Sigmoid colon (tissue), 4 donors: ENCODE measurements at regions not wholly inside any gene's neighbourhood (a gene's known extent, or its start where the extent isn't known, plus 50 kb on each side); places are given as distances from the start of the nearest gene placed in this dataset.

ENCODE experiments used
- POLR2A ChIP-seq, 2 donors: fragments of 450-650 bp; IDR thresholded peaks; one replicate each; pipeline ENCODE4 v1.6.1; 2016; ENCODE audit warnings: antibody characterized with exemption in 2 of 2, mild to moderate bottlenecking in 2 of 2, moderate library complexity in 2 of 2
- POLR2AphosphoS5 ChIP-seq, 4 donors: sonication (generic); formaldehyde crosslinking; IDR thresholded peaks; one replicate each; pipeline ENCODE4 v1.6.1; 2017; ENCODE audit warnings: antibody characterized with exemption in 4 of 4
- TF ChIP-seq, protein P1 (sequence below), 4 experiments: fragments of 450-650 bp in 3 of 4; fragments of 200-600 bp in 1 of 4; IDR thresholded peaks; one replicate each; pipeline ENCODE4 v1.5.1; 2016 to 2019; ENCODE audit warnings: antibody characterized with exemption in 4 of 4, mild to moderate bottlenecking in 3 of 4, moderate library complexity in 2 of 4

DNA sequence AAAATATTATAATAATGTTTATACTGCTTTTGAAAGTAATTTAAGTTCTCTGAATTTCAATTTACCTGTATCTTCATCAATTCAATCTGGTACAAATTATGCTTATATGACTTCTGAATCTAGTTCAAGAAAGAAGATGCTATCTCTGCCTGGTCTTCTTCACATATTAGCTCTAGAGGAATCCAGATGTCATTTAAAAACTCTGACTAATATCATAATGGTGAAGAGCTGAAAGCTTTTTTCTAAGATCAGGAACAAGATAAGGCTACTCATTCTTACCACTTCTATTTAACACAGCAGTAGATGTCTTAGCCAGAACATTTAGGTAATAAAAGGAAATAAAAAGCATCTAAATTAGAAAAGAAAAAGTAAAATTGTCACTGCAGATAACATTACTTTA, 636.1 kb downstream of the ARAP2 start:
- TF ChIP-seq POLR2A (IDR thresholded peaks at IDR 0.05) (no peak), POLR2AphosphoS5 (IDR thresholded peaks at IDR 0.05) (no peak)
- TF ChIP-seq, protein P1, sequence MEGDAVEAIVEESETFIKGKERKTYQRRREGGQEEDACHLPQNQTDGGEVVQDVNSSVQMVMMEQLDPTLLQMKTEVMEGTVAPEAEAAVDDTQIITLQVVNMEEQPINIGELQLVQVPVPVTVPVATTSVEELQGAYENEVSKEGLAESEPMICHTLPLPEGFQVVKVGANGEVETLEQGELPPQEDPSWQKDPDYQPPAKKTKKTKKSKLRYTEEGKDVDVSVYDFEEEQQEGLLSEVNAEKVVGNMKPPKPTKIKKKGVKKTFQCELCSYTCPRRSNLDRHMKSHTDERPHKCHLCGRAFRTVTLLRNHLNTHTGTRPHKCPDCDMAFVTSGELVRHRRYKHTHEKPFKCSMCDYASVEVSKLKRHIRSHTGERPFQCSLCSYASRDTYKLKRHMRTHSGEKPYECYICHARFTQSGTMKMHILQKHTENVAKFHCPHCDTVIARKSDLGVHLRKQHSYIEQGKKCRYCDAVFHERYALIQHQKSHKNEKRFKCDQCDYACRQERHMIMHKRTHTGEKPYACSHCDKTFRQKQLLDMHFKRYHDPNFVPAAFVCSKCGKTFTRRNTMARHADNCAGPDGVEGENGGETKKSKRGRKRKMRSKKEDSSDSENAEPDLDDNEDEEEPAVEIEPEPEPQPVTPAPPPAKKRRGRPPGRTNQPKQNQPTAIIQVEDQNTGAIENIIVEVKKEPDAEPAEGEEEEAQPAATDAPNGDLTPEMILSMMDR (IDR thresholded peaks at IDR 0.05): no peak
